ENCODE measurements at regions not wholly inside any gene's neighbourhood (a gene's known extent, or its start where the extent isn't known, plus 50 kb on each side); places are given as distances from the start of the nearest gene placed in this dataset.

GRCh38 chrX:2577844-2578466 is 77.2 kb upstream of the DHRSX start:
- TF ChIP-seq, protein P1, sequence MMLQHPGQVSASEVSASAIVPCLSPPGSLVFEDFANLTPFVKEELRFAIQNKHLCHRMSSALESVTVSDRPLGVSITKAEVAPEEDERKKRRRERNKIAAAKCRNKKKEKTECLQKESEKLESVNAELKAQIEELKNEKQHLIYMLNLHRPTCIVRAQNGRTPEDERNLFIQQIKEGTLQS (IDR thresholded peaks at IDR 0.05; ENCODE audit: borderline replicate concordance, extremely low read depth, low read depth, low read length): no peak
- no peak for TF ChIP-seq RB1 (IDR thresholded peaks at IDR 0.05; ENCODE audit: borderline replicate concordance)
- TF ChIP-seq E4F1 (IDR thresholded peaks at IDR 0.05; ENCODE audit: borderline replicate concordance, partially characterized antibody): no peak
- TF ChIP-seq DPF2 (IDR thresholded peaks at IDR 0.05): no peak
- TF ChIP-seq, protein P2, sequence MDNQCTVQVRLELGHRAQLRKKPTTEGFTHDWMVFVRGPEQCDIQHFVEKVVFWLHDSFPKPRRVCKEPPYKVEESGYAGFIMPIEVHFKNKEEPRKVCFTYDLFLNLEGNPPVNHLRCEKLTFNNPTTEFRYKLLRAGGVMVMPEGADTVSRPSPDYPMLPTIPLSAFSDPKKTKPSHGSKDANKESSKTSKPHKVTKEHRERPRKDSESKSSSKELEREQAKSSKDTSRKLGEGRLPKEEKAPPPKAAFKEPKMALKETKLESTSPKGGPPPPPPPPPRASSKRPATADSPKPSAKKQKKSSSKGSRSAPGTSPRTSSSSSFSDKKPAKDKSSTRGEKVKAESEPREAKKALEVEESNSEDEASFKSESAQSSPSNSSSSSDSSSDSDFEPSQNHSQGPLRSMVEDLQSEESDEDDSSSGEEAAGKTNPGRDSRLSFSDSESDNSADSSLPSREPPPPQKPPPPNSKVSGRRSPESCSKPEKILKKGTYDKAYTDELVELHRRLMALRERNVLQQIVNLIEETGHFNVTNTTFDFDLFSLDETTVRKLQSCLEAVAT (IDR thresholded peaks at IDR 0.05): no peak
- TF ChIP-seq NBN (IDR thresholded peaks at IDR 0.05): no peak
- no peak for TF ChIP-seq GATAD2B (conservative IDR thresholded peaks at IDR 0.05; ENCODE audit: low read depth)
- TF ChIP-seq, protein P3, sequence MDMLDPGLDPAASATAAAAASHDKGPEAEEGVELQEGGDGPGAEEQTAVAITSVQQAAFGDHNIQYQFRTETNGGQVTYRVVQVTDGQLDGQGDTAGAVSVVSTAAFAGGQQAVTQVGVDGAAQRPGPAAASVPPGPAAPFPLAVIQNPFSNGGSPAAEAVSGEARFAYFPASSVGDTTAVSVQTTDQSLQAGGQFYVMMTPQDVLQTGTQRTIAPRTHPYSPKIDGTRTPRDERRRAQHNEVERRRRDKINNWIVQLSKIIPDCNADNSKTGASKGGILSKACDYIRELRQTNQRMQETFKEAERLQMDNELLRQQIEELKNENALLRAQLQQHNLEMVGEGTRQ (IDR thresholded peaks at IDR 0.05; ENCODE audit: borderline replicate concordance, low read depth, low read length): no peak
- TF ChIP-seq, protein P4, sequence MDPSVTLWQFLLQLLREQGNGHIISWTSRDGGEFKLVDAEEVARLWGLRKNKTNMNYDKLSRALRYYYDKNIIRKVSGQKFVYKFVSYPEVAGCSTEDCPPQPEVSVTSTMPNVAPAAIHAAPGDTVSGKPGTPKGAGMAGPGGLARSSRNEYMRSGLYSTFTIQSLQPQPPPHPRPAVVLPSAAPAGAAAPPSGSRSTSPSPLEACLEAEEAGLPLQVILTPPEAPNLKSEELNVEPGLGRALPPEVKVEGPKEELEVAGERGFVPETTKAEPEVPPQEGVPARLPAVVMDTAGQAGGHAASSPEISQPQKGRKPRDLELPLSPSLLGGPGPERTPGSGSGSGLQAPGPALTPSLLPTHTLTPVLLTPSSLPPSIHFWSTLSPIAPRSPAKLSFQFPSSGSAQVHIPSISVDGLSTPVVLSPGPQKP (IDR thresholded peaks at IDR 0.05; ENCODE audit: low read depth, low read length): no peak
- TF ChIP-seq REST (IDR thresholded peaks at IDR 0.05; ENCODE audit: low read depth, low read length): no peak
- no peak for TF ChIP-seq EED (IDR thresholded peaks at IDR 0.05; ENCODE audit: low read depth)
- TF ChIP-seq ZBED1 (IDR thresholded peaks at IDR 0.05; ENCODE audit: borderline replicate concordance): no peak
- no peak overlapping the region for H2AFZ ChIP-seq (ENCODE audit: control insufficient read depth, low read depth, low read length)
- H3K4me3 ChIP-seq: no peak overlapping the region
- ChIA-PET CTCF (no interaction called here), SMC1A (ENCODE audit: uncharacterized antibody, unreplicated experiment) (no interaction called here), RAD21 (ENCODE audit: unreplicated experiment) (no interaction called here), POLR2A (no interaction called here)
- ATAC-seq (no peak), FAIRE-seq (no peak), DNase-seq (ENCODE audit: low read depth, low spot score) (no peak)
- no peaks in the 10 kb centered on the region for H3K27me3 ChIP-seq (replicated peaks in 1 of 2; ENCODE audit: control insufficient read depth in 2 of 2, insufficient read depth in 2 of 2, low read length in 1 of 2)
- H3K9ac ChIP-seq (ENCODE audit: control insufficient read depth, insufficient read depth, low read length): no peak overlapping the region
- H3K9me3 ChIP-seq (replicated peaks; ENCODE audit: control insufficient read depth, insufficient read depth, low read length): no peaks in the 10 kb centered on the region
- no peaks in the 10 kb centered on the region for H3K4me1 ChIP-seq (ENCODE audit: control insufficient read depth, insufficient read depth, low read length)
- H3K27ac ChIP-seq (ENCODE audit: control insufficient read depth, insufficient read depth): no peak overlapping the region
- intact Hi-C loops (cut with micrococcal nuclease; ENCODE audit: unreplicated experiment) (no loop called here), in situ Hi-C loops (cut with MboI) (no loop called here)
- no TSS peak for BruUV-seq (replicated peaks)
- no peak overlapping the region for H3K4me2 ChIP-seq (ENCODE audit: control insufficient read depth, insufficient read depth)
- no peaks in the 10 kb centered on the region for H3K36me3 ChIP-seq (ENCODE audit: control insufficient read depth in 2 of 2, insufficient read depth in 2 of 2, low read length in 1 of 2)
- H3K79me2 ChIP-seq (ENCODE audit: control insufficient read depth, insufficient read depth, low read length): no peaks in the 10 kb centered on the region
- 73% methylated on average over 15 of the region's 15 CpGs for WGBS (ENCODE audit: insufficient coverage, insufficient replicate concordance, low lambda C conversion rate, missing lambda C conversion rate)
- no peaks in the 10 kb centered on the region for H4K20me1 ChIP-seq (ENCODE audit: control insufficient read depth, insufficient read depth)

Measured in GM12878 (cell line).